ENCODE measurements at regions not wholly inside any gene's neighbourhood (a gene's known extent, or its start where the extent isn't known, plus 50 kb on each side); places are given as distances from the start of the nearest gene placed in this dataset.
"Not testable (repeated sequence)": the region's sequence is repeated elsewhere in the genome, so short reads cannot be mapped to it uniquely, and the experiment has no call there.

- peak; percentile 55 for DNase-seq
These were observed 191.3 kb downstream of the OR2B2 start for GRCh38 chr6:27720607-27721580.

GRCh38 chr6:27719039-27719438, 193.2 kb downstream of the OR2B2 start:
- peak; percentile 39 for DNase-seq

GRCh38 chr6:27706431-27706830, 205.8 kb downstream of the OR2B2 start:
- no peak for DNase-seq

- no peak for DNase-seq
These were observed 211.9 kb downstream of the OR2B2 start for GRCh38 chr6:27700337-27700736.

GRCh38 chr6:27694547-27694874, 217.7 kb downstream of the OR2B2 start:
- DNase-seq = no peak

- DNase-seq = peak; percentile 56
These were observed 218.2 kb downstream of the OR2B2 start for GRCh38 chr6:27693766-27694546.

- not testable (repeated sequence) for DNase-seq
These were observed 219.2 kb upstream of the ZNF184 start for GRCh38 chr6:27692133-27692532.

- peak; percentile 92 for DNase-seq
These were observed 215.2 kb upstream of the ZNF184 start for GRCh38 chr6:27688014-27688586.

- peak; percentile 87 for DNase-seq
These were observed 214.5 kb upstream of the ZNF184 start for GRCh38 chr6:27687154-27688013.

GRCh38 chr6:27685279-27685678, 212.4 kb upstream of the ZNF184 start:
- DNase-seq = no peak

- peak; percentile 83 for DNase-seq
These were observed 211.6 kb upstream of the ZNF184 start for GRCh38 chr6:27684264-27685211.

- no peak for DNase-seq
These were observed 207.2 kb upstream of the ZNF184 start for GRCh38 chr6:27679964-27680694.

- DNase-seq = no peak
These were observed 206.5 kb upstream of the ZNF184 start for GRCh38 chr6:27679308-27679963.

- no peak for DNase-seq
These were observed 205.6 kb upstream of the ZNF184 start for GRCh38 chr6:27678469-27678868.

GRCh38 chr6:27674882-27675281, 202.0 kb upstream of the ZNF184 start:
- no peak for DNase-seq

- DNase-seq = peak; percentile 60
These were observed 199.4 kb upstream of the ZNF184 start for GRCh38 chr6:27672113-27672799.

- no peak for DNase-seq
These were observed 196.9 kb upstream of the ZNF184 start for GRCh38 chr6:27669624-27670301.

- DNase-seq = no peak
These were observed 196.4 kb upstream of the ZNF184 start for GRCh38 chr6:27669295-27669623.
